SKM-1 treated with dmso at 0.1 percent for 144 hours (cell line): ENCODE measurements at regions not wholly inside any gene's neighbourhood (a gene's known extent, or its start where the extent isn't known, plus 50 kb on each side); places are given as distances from the start of the nearest gene placed in this dataset.

ENCODE experiments used
- DNase-seq: peaks from one replicate; lab custom pipeline; 2025; ENCODE audit not compliant: unreplicated experiment; lab: John Stamatoyannopoulos, UW

DNA sequence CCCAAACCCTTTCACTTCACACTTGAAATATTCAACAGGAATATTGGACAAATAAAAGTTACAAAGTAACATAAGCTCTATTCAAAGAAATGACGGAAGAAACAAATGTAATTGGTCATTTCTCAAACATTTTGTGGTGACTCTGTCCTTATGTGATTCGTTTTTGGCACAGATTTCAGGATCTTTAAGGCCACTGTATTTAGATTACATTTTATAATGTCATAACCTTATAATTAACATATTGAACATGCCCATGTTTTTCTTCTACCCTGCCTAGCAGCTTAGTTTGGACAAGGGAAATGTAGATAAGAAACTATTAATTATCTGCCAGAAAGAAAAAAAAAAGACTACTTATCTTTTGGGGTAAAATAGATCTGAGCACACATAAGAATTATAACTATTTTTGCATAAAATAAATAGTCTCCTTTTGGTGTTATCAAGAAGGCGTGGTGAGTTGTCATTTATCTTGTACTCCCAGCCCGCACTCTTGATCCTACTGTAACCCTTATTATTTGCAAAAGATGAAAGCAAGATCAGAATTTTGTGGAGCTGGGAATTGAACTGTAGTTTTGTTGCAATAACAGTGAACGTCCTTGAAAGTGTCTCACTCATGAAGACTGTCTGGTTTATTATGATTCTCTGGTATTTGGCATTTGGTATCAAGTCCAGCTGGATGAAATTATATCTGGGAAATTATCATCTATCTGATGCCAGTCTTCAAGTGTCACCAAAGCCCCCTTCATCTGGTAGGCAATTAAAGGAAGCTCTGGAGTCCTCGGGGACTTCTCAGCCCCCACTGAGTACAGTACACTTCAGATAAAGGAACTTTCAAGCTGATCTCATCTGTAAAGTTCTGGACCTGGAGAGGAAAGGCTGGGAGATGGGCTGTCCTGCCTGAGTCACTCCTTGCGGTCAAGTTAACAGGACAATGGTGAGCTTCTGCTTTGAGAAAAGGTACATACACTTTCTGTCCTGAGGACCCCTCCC is 175.7 kb upstream of the INHBA start:
- no peak for DNase-seq

DNA sequence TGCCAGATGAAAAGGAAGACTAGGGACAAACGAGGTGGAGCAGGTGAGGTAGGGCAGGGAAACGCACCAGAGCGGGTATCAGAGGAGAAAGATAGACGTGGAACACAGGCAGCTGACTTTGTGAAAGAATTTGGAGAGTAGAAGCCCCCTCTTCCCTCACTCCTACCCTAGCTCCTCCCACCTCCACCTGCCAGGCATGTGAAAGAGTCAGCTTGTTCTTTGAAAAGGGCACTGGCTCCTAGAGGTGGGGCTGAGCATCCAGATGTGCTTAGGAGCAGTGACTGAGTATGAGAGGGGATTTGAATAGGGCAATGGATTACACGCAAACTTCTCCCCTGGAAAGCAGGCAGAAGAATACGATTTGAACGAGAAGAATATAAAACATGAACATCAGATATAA is 174.2 kb upstream of the INHBA start:
- no peak for DNase-seq

DNA sequence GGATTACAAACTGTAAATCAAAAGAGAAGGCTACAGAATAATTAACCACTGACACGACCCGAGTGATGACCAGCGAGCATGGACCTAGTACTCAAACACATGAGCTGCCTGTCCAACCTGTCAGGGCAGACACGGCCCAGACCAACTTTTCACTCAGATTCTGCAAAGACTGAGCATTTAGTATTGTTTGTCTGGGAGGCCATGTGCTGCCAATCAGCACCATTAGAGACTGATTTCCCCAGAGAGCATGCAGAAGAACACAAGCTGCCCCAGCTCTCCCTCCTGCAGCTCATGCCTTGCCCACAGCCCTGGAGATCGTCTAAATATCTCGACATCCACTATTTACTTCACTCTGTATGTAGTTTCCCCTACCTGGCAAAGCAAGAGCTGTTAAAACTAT is 172.6 kb upstream of the INHBA start:
- DNase-seq: no peak

DNA sequence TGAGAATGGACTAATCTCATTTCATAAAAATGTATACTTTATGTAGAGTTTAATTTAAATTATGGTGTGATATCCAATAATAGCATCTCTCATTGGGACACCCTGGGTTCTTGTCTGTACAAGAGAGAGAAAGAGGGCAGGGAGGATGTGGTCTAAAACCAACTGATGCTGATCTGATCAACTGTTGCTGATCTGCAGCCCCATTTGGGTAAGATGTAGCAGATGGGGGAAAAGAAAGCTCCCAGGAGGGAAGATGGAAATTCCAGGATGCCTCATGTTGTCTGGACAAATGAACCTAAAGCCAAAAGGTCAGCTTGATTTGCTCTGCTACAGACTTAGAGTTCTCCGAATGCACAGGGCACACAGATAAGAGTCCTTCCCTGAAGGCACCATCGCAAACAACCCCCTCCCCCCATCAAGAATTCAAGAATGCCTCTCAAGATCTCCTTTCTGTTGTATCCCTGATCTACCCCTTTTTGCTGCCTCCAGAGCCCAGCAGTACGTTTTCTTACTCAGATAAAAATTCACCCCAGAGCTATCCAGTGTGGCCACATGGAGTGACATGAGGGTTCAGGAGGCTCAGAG is 171.4 kb upstream of the INHBA start:
- DNase-seq: no peak

DNA sequence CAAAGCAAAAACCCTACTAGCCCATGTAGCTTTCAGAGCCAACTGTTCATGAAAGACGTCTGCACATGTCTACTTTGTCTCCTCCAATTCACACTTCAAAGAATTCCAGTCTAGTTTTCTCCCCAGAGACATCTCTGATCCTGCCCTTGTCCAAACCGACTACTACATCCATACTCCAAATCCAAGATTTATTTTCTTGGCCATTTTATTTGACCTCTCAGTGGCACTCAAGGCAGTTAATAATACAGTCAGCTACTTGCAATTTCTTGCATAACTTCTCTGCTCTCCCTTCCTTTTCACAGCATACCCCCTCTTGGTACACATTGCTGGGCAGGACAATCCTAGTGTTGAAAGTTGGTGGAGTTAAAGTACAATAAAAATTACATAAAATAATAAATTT is 170.9 kb upstream of the INHBA start:
- DNase-seq: no peak

DNA sequence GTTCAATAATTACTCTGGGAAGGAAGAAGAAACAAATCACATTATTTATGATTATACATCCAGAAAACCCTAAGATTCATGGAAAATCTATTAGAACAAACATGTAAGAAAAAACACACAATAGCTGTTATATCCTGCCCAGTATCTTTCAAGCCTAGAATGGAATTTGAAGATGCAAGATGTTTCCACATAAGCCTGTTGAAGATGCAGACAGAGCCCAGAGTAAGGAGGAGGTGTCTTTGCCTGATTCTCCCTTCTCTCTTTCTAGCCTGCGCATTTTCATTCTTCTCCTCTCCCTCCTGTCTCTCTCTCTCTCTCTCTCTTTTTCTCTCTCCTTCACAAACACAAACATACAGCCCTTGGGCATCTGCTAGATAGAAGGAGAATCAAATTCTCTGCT is 170.1 kb upstream of the INHBA start:
- DNase-seq: no peak

DNA sequence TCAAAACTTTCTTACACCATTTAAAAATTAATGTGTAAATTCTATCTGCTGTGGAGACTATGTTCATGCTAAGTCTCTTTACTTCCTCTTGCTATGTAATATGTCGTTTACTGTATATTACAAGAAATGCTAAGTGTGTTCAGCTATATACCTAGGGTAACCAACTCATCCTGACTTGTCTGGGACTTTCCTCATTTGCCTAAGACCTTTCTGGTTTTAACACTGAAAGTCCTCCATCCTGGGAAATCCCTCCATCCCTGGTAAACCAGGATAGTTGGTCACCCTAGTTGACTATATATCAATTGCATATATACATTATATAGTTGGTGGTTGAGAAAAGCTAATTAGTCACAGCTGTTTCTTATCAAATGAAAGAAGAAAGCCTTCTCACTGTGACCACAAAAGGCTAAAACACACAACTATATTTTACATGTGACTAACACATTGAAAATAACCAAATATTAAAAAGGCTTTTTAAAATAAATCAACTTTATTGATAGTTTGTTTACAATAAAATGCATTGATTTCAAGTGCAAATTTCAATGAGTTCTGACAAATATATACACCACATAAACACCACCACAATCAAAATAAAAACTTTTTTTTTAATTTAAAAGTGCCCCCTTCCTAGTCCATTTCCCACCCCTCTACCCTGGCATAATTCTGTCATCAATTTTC is 167.7 kb upstream of the INHBA start:
- peak; percentile 52 for DNase-seq

DNA sequence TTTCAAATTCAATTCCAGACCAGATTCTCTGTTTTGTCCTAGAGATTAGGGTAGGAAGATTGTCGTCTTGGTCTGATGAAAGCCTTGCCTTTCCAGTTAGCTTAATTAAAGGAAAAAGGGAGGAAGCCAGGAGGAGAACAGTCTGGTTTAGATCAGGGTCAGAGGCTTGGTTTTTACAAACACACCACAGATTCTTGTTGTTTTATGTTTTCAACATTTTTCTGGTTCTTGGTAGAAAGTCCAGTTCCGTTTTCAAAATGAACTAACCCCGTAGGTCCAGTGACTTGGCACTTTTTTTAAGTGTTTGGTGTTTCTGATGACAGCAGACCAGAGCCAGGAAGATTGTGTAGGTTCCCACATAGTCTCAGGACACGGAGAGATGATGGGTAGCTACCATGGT is 167.1 kb upstream of the INHBA start:
- DNase-seq: peak; percentile 52

DNA sequence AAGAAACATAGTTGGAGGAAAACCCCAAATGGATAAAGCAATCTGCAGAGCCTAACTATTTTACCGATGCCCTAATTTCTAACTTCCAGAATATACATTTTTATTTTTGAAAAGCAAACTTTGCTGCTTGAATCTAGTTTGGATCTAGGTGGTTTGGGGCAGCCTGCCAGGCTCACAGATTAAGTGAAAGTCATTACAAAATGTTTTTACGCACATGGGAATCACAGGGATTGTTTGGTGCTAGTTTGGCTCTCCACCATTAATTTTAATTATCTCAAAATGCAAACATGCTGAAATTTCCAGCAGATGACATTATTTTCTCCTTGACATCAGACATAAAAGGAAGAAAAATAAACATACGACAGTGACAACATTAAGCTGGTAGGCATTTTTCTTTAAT is 166.7 kb upstream of the INHBA start:
- no peak for DNase-seq

DNA sequence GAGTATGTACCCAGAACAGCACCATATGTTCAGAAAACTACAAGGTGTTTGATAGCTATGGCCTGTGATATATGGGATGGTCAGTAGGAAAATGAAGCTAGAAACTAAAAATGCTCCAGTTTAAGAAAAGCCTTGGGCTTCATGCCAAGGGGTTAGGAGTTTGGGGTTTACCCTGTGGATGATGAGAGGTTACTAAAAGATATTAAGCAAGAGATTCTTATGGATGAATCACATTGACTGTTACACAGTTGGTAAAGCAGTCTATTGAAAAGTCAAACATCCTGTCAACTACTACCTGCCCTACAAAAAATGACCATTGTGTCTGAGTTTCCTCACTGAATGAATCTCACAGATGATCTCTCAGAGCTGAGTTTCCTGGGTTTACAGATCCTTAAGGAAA is 166.2 kb upstream of the INHBA start:
- DNase-seq: no peak

DNA sequence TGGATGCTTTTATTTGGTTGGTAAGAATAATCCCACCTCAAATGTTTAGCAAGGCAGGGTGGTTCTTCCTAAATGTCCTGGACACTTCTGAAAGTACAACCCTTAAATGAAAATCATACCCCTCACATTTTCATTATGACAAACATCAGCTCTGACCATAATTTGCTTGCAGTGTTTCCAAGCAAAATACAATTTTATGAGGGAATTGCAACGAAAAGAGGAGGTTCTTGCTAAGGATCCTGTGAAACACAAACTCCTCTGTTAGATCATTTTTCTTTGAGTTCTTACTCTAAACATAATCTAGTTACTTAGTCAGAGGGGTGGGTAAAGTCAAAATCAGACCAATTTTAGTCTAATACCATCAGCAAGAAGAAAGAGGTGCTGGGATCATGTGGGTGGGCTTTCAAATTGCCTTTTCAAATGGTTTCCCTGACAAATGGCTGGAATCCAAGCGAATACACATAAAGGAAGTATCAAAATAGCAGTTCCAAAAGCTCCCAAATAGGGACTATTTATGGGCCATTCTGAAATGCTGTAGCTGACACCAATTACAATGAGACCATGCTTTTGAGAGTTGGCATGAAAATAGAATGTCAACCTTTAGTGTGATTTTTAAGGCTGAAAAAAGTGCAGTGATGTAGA is 164.9 kb upstream of the INHBA start:
- DNase-seq: no peak

DNA sequence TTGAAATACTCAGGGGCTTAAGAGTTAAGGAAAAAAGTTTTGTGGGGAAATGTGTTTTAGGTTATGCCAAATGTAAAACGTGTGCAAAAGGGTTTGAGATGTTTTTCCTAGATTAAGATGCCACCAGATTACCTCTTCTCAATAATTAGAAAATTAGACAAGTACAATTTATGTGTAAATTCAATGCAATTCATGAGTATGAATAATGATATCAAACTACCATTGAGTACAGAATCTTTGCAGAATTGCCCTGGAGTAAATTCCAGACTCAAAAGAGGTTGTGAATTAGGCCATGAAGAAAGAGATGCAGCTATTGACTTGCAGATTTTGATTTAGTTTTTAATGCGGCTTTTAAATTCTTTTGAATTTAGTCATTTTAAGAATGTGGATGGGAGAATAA is 159.4 kb upstream of the INHBA start:
- DNase-seq: no peak

DNA sequence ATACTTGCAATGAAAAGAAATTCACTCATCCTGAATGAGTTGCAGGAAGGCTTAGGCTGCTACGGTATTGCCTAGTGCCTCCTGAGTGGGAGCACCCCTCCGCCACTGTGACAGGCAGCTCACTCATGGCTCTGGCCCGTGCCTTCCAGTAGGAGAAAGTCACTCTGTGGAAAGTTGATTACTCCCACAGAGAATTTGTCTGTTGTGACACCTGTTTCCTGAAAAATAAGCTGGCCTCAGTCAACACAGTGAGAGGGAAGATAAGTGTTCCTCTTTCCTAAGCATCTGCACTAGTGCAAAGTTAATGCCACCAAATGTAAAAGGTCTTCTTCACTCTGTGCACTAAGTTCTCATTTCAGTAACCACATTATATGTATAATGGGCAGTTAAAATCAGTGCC is 158.8 kb upstream of the INHBA start:
- peak; percentile 44 for DNase-seq

DNA sequence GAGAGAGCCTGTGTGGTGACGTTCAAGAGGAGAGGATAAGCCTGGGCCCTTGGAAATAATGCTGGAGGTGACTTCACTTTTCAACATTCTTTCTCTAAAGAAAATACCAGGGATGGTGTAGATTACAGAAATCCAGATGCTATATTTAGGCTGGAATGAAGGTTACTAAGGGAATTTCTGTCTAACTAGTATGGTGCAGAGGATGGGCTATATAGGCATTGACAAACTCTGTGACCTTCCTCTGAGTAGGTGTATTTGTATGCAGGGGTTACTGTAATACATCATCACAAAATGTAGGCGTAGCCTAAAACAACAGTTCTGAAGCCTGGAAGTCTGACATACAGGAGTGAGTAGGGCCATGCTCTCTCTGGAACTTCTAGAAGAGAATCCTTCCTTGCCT is 155.3 kb upstream of the INHBA start:
- no peak for DNase-seq

DNA sequence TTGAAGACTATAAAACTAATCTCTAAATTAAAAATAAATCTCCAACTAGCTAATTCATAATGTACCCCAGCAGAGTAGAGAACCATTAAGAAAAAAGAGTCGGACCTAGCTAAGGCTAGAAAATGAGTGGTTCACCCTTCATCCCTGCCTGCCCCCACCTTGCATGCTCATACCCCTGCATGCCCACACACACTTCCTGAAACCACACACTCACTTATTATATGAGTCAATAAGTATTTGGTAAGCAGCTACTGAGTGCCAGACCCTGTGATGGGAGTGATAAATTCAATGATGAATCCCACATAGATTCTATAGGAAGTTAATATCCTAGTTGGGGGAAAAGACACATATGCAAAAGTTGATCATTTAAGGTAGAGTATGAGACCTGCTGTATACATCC is 152.9 kb upstream of the INHBA start:
- DNase-seq: no peak

DNA sequence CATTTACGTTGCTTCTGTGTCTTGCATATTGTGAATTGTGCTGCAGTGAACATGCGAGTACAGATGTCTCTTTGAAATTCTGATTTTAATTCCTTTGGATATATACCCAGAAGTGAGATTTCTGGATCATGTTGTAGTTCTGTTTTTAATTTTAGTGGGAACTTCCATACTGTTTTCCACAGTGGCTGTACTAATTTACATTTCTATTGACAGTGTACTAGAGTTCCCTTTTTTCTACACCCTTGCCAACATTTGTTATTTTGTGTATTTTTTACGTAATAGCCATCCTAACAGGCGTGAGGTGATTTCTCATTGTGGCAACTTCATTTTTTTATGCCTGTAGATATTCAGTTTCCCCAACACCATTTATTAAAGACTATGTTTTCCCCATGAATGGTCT is 144.7 kb upstream of the INHBA start:
- no peak for DNase-seq

DNA sequence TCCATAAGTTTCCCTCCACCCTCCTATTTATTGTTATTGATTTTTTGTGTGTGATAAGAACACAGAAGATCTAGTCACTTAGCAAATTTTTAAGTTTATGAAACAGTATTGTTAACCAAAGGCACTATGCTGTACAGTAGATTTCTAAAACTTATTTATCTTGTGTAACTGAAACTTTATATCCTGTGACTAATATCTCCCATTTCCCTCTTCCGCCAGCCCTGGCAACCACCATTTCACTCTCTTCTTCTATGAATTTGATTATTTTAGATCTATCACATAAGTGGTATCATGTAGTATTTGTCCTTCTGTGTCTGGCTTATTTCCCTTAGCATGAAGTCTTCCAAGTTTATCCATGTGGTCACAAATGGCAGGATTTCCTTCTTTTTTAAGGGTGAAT is 144.3 kb upstream of the INHBA start:
- DNase-seq: no peak

DNA sequence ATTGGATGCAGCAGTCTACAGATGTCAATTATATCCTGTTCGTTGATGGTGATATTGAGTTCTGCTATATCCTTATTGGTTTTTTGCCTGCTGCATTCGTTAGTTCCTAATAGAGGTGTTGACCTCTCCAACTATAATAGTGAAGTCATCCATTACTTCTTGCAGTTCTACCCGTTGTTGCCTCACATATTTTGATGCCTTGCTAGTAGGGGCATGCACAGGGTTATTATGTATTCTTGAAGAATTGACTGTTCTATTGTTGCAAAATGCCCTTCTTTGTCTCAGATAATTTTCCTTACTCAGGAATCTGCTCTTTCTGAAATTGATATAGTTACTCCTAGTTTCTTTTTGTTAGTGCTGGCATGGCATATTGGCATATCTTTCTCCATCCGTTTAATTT is 140.1 kb upstream of the INHBA start:
- DNase-seq: no peak

DNA sequence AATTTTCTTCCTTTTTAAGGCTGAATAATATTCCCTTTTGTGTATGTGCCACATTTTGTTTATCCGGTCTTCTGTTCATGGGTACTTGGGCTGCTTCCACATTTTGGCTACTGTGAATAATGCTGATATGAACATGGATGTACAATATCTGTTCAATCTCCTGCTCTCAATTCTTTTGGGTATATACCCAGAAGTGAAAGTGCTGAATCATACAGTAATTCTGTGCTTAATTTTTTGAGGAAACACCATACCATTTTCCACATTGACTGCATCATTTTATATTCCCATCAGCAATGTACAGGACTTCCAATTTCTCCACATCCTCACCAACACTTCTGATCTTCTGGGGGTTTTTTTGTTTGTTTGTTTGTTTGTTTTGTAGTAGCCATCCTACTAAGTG is 135.0 kb upstream of the INHBA start:
- DNase-seq: no peak

DNA sequence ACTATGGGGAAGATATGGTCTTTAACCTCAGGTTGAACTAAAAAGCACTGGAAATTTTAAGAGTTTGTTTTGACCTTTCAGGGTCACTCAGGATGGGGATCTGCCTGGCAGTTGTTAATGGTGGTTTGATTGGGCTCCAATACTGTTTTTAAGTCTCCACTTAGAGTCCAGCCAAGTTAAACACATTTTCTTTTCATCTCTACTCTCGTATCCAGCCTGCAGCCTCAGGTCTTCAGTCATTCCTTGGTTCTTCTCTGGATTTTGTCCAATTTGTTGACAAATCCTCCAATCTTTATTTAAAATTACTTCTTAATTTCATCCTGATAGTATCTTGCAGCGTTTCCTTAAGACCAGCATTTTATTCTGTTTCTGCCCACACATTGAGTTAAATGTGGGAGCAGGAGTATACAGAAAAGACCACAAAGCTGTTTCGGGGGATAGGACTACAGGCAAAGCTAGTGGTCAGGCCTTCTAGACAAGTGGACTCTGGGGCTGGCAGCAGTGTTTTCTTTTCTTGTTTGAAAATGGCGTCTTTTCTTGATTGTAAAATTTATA is 133.2 kb upstream of the INHBA start:
- no peak for DNase-seq
